Testis (tissue), 2 donors: ENCODE measurements at regions not wholly inside any gene's neighbourhood (a gene's known extent, or its start where the extent isn't known, plus 50 kb on each side); places are given as distances from the start of the nearest gene placed in this dataset.

ENCODE experiments used
- DNase-seq: peaks from one replicate; pipeline ENCODE4 v3.0.0-alpha.2; 2019
- H3K27ac ChIP-seq, 2 donors: fragments of 200-600 bp; sonication (generic); one replicate each; pipeline ENCODE4 v1.5.1; 2019
- H3K27me3 ChIP-seq: fragments of 200-600 bp; sonication (generic); one replicate; pipeline ENCODE4 v1.5.1; 2019
- H3K36me3 ChIP-seq: fragments of 200-600 bp; sonication (generic); one replicate; pipeline ENCODE4 v1.5.1; 2017; ENCODE audit warnings: low read depth; ENCODE audit errors: missing control alignments
- H3K4me1 ChIP-seq: fragments of 200-600 bp; sonication (generic); one replicate; pipeline ENCODE4 v1.5.1; 2019
- H3K4me3 ChIP-seq, 2 donors: fragments of 200-600 bp; sonication (generic); one replicate each; pipeline ENCODE4 v1.5.1; 2017 to 2019
- H3K9me3 ChIP-seq: fragments of 200-600 bp; sonication (generic); one replicate; pipeline ENCODE4 v1.5.1; 2017
- CTCF ChIP-seq, 3 experiments: fragments of 450-650 bp in 2 of 3; fragments of 200-600 bp in 1 of 3; sonication (generic) in 1 of 3; IDR thresholded peaks; one replicate each; pipeline ENCODE4 v1.5.1; 2016 to 2019; ENCODE audit warnings: antibody characterized with exemption in 3 of 3, mild to moderate bottlenecking in 2 of 3, moderate library complexity in 1 of 3
- POLR2A ChIP-seq: fragments of 450-650 bp; IDR thresholded peaks from one replicate; pipeline ENCODE4 v1.6.1; 2017; ENCODE audit warnings: antibody characterized with exemption, mild to moderate bottlenecking, moderate library complexity
- WGBS, 2 donors: methylation state at CpG; one replicate each; pipeline ENCODE4 v1.1.5; 2018; 5-methylcytosine and 5-hydroxymethylcytosine counted together
- intact Hi-C: fragments of 100-400 bp; cut with DNase I; formaldehyde crosslinking; loops from one replicate; pipeline ENCODE4 v1.15.1; 2023; ENCODE audit warnings: low total_unique reads

GRCh38 chr14:100467939-100468338 lies 119.3 kb downstream of the BEGAIN start:
- no peaks in the 10 kb centered on the region for H3K27me3 ChIP-seq
- no peak for TF ChIP-seq POLR2A
- no peak for TF ChIP-seq CTCF (IDR thresholded peaks at IDR 0.05)
- H3K36me3 ChIP-seq: no peaks in the 10 kb centered on the region
- H3K9me3 ChIP-seq: no peaks in the 10 kb centered on the region
- no peak for DNase-seq
- intact Hi-C loops: no loop called here
- H3K4me3 ChIP-seq: no peak overlapping the region
- no peak overlapping the region for H3K27ac ChIP-seq
- WGBS, 2 donors: 89% methylated on average over 14 to 17 of the region's 17 CpGs
- no peaks in the 10 kb centered on the region for H3K4me1 ChIP-seq

GRCh38 chr14:100468557-100468956 lies 118.7 kb downstream of the BEGAIN start:
- no peak for TF ChIP-seq POLR2A
- TF ChIP-seq CTCF (IDR thresholded peaks at IDR 0.05): no peak
- Histone ChIP-seq H3K9me3 (no peaks in the 10 kb centered on the region), H3K4me1 (no peaks in the 10 kb centered on the region), H3K27ac (no peak overlapping the region), H3K27me3 (no peaks in the 10 kb centered on the region), H3K36me3 (no peaks in the 10 kb centered on the region), H3K4me3 (no peak overlapping the region)
- 80 to 84% methylated on average over 9 of the region's 9 CpGs for WGBS, 2 donors
- no peak for DNase-seq
- intact Hi-C loops: no loop called here

GRCh38 chr14:100469632-100470522 lies 117.3 kb downstream of the BEGAIN start:
- no peak for TF ChIP-seq CTCF (IDR thresholded peaks at IDR 0.05)
- no peak for TF ChIP-seq POLR2A
- H3K4me3 ChIP-seq: no peak overlapping the region
- DNase-seq: no peak
- H3K9me3 ChIP-seq: no peaks in the 10 kb centered on the region
- H3K4me1 ChIP-seq: no peaks in the 10 kb centered on the region
- H3K27ac ChIP-seq: no peak overlapping the region
- 93 to 96% methylated on average over 6 of the region's 6 CpGs for WGBS, 2 donors
- no peaks in the 10 kb centered on the region for H3K36me3 ChIP-seq
- no peaks in the 10 kb centered on the region for H3K27me3 ChIP-seq
- intact Hi-C loops: no loop called here

- no peak for TF ChIP-seq CTCF (IDR thresholded peaks at IDR 0.05)
- TF ChIP-seq POLR2A: no peak
- 63 to 76% methylated on average over 2 of the region's 2 CpGs for WGBS, 2 donors
- no peaks in the 10 kb centered on the region for H3K4me1 ChIP-seq
- no peaks in the 10 kb centered on the region for H3K9me3 ChIP-seq
- no peaks in the 10 kb centered on the region for H3K36me3 ChIP-seq
- DNase-seq: no peak
- H3K27ac ChIP-seq: no peak overlapping the region
- no peak overlapping the region for H3K4me3 ChIP-seq
- no peaks in the 10 kb centered on the region for H3K27me3 ChIP-seq
- intact Hi-C loops: no loop called here
Observed at GRCh38 chr14:100470523-100470897, 116.7 kb downstream of the BEGAIN start.
